Fibroblast of peridontal ligament (primary cell): ENCODE measurements at regions not wholly inside any gene's neighbourhood (a gene's known extent, or its start where the extent isn't known, plus 50 kb on each side); places are given as distances from the start of the nearest gene placed in this dataset.
"Not testable (repeated sequence)": the region's sequence is repeated elsewhere in the genome, so short reads cannot be mapped to it uniquely, and the experiment has no call there.

Experiments
- DNase-seq: peaks from one replicate; pipeline ENCODE4 v3.0.0-alpha.2; 2010; ENCODE audit errors: extremely low read depth

DNA sequence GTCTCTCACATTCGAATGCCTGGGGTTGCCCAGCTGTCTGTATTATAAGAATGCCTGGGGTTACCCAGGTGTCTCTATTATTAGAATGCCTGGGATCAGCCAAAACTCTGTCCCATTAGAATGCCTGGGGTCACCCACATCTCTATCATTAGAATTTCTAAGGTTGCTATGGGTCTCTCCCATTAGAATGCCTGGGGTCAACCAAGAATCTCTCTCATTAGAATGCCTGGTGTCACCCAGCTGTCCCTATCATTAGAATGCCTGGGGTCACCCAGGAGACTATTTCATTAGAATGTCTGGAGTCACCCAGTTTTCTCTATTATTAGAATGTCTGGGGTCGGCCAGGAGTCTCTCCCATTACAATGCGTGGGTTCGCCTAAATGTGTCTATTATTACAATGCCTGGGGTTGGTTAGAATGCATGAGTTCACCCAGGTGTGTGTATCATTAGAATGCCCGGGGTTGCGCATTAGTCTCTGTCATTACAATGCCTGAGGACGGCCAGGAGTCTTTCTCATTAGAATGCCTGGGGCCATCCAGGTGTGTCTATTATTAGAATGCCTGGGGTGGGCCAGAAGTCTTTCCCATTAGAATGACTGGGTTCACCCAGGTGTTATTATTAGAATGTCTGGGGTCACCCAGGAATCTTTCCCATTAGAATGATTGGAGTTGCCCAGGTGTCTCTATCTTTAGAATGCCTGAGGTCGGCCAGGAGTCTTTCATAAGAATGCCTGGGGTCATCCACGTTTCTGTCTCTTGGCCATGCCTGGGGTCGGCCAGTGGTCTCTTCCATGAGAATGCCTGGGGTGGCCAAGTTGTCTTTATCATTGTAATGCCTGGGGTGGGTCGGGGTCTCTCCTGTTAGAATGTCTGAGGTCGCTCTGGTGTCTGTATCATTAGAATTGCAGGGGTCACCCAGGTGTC lies 59.6 kb downstream of the RNF187 start:
- DNase-seq = no peak

DNA sequence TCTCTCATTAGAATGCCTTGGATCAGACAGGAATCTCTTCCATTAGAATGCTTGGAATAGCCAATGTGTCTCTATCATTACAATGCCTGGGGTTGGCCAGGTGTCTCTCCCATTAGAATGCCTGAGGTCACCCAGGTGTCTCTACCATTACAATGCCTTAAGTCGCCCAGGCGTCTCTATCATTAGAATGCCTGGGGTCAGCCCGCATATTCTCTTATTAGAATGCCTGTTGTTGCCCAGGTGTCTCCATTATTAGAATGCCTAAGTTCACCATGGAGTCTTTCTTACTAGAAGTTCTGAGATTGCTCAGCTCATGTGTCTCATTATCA lies 60.2 kb downstream of the RNF187 start:
- no peak for DNase-seq

DNA sequence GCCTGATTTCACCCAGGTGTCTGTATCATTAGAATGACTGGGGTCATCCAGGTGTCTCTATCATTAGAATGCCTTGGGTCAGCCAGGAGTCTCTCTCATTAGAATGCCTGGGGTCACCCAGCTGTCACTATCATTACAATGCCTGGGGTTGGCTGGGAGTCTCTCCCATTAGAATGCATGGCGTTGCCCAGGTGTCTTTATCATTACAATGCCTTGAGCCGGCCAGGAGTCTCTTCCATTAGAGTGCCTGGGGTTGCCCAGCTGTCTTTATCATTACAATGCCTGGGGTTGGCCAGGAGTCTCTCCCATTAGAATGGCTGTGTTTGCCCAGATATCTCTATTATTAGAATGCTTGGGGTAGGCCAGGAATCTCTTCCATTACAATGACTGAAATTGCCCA lies 61.6 kb downstream of the RNF187 start:
- DNase-seq = no peak

- DNase-seq = no peak
These were observed 65.5 kb downstream of the RNF187 start for GRCh38 chr1:228552596-228553176.

GRCh38 chr1:228554107-228554506 lies 66.9 kb downstream of the RNF187 start:
- DNase-seq = no peak

DNA sequence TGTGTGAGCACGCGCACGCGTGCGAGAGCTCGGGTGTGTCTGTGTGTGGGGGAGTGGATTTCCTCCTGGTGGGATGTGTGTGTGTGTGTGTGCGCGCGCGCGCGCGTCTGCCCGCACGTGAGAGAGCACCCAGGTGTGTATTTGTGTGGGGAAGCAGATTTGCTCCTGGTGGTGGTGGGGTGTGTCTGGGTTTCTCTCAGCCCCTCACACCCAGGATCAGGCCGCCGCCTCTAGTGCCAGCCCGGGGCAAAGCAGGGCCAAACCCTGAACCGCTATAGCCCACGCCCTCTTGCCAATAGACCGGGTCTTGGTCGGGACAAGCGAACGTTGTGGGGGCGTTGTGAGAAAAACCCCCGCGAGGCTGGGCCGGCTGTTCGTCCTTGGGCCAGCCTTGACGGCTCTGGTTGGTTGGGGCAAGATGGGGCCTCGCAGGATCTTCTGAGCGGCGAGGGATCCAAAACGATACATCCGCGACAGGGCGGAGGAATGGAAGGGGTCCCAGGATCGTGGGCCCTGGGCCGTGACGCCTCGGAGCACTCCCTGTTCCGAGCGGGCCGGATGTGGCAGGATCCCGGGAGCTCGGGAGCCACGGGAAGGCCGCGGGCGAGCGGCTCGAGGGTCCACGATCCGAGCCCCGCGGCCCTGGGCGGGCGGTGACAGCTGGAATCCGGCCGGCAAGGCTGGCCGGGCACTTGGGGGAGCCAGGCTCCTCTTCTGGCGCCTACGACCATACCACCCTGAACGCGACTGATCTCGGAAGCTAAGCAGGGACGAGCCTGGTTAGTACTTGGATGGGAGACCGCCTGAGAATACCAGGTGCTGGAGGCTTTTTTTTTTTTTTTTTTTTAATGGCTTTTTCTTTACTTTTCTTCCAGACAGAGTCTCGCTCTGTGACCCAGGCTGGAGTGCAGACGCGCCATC lies 68.2 kb downstream of the RNF187 start:
- peak; percentile 5 for DNase-seq

GRCh38 chr1:228556634-228557430 lies 69.7 kb downstream of the RNF187 start:
- not testable (repeated sequence) for DNase-seq
